KMS-11 (cell line): ENCODE measurements at regions not wholly inside any gene's neighbourhood (a gene's known extent, or its start where the extent isn't known, plus 50 kb on each side); places are given as distances from the start of the nearest gene placed in this dataset.

ENCODE experiments used
- H2AFZ ChIP-seq: fragments of 200-600 bp; sonication (generic); 2 replicates; pipeline ENCODE4 v1.6.1; 2016; ENCODE audit warnings: antibody characterized with exemption, mixed run types, low read depth
- H3K27ac ChIP-seq: fragments of 200-600 bp; sonication (generic); 2 replicates; pipeline ENCODE4 v1.6.1; 2016; ENCODE audit warnings: mild to moderate bottlenecking, mixed run types
- H3K27me3 ChIP-seq: fragments of 200-600 bp; sonication (generic); 2 replicates; pipeline ENCODE4 v1.6.1; 2017; ENCODE audit warnings: mild to moderate bottlenecking, low read depth, mixed run types, moderate library complexity; ENCODE audit not compliant: insufficient read depth
- H3K36me3 ChIP-seq: fragments of 200-600 bp; sonication (generic); 2 replicates; pipeline ENCODE4 v1.6.1; 2017; ENCODE audit warnings: mild to moderate bottlenecking, mixed run types; ENCODE audit not compliant: insufficient read depth
- H3K4me1 ChIP-seq: fragments of 200-600 bp; sonication (generic); 2 replicates; pipeline ENCODE4 v1.6.1; 2016; ENCODE audit warnings: mild to moderate bottlenecking, low read depth, mixed run types; ENCODE audit not compliant: poor library complexity, severe bottlenecking
- H3K4me2 ChIP-seq: fragments of 200-600 bp; sonication (generic); 2 replicates; pipeline ENCODE4 v1.7.0; 2016; ENCODE audit warnings: mild to moderate bottlenecking, mixed run types
- H3K4me3 ChIP-seq: fragments of 200-600 bp; sonication (generic); IDR thresholded peaks from 2 replicates; pipeline ENCODE4 v1.6.1; 2017; ENCODE audit warnings: low read depth, low read length, mixed read lengths; ENCODE audit not compliant: insufficient read depth
- H3K79me2 ChIP-seq: fragments of 200-600 bp; sonication (generic); 2 replicates; pipeline ENCODE4 v1.6.1; 2016; ENCODE audit warnings: low read depth, mixed run types; ENCODE audit not compliant: insufficient read depth
- H3K9ac ChIP-seq: fragments of 200-600 bp; sonication (generic); 2 replicates; pipeline ENCODE4 v1.6.1; 2016; ENCODE audit warnings: mild to moderate bottlenecking, mixed run types
- H4K20me1 ChIP-seq: fragments of 200-600 bp; sonication (generic); 2 replicates; pipeline ENCODE4 v1.6.1; 2016; ENCODE audit warnings: mild to moderate bottlenecking, mixed run types; ENCODE audit not compliant: insufficient read depth
- TF ChIP-seq, protein P1 (sequence below): fragments of 200-600 bp; sonication (generic); conservative IDR thresholded peaks from 2 replicates; pipeline ENCODE4 v1.6.1; 2017; ENCODE audit warnings: low read depth, mild to moderate bottlenecking, antibody characterized with exemption, low read length, moderate library complexity, mixed read lengths

DNA sequence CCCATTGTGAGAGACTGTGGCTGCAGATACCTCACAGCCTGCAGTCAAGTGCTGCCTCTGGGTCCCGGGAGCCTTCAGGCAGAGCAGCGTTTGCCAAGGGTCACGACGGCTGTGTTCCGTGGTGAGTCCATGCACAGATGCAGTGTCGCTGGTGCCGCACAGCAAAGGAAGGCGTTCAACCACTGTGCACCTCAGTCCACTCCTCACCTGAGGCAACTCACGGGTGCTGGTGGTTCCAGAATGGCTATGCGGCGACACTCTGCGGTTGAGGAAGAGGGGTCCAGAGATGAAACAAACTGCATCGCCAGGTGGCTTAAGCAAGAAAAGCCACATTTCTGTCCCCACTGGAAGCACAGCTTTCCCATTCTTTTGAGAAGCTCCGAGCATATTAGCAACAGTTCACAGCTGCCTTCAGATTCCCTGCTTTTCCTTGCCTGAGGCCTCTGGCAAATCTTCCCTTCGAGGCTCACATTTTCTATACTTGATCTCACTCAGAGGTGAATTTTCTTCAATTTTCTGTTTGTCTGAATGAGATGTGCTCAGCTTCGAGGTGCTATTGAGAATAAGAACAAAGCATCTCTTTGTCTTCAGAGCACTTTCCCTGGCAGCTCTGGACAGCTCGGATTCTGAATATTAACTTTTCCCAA is 208.8 kb upstream of the TWIST2 start:
- TF ChIP-seq, protein P1, sequence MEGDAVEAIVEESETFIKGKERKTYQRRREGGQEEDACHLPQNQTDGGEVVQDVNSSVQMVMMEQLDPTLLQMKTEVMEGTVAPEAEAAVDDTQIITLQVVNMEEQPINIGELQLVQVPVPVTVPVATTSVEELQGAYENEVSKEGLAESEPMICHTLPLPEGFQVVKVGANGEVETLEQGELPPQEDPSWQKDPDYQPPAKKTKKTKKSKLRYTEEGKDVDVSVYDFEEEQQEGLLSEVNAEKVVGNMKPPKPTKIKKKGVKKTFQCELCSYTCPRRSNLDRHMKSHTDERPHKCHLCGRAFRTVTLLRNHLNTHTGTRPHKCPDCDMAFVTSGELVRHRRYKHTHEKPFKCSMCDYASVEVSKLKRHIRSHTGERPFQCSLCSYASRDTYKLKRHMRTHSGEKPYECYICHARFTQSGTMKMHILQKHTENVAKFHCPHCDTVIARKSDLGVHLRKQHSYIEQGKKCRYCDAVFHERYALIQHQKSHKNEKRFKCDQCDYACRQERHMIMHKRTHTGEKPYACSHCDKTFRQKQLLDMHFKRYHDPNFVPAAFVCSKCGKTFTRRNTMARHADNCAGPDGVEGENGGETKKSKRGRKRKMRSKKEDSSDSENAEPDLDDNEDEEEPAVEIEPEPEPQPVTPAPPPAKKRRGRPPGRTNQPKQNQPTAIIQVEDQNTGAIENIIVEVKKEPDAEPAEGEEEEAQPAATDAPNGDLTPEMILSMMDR, result no peak
- no peak overlapping the region for H3K9ac ChIP-seq

DNA sequence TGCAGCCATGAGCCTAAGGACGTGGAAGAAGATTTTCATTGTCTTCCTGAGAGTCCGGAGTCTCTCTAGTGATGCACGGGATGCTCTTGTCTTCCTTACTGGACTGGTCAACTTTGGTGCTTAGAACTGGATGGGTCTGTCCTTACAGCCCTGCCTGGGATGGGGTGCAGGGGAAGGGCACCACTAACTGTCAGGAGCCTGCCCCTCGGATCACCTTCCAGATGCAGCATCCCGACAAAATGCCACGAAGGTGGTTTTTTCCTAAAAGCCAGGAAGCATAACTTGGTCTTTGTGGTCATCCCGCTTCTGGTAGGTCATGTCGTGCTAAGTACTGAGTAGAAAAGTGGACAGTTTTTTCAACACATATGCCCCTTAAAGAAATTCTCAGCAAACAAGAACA is 207.4 kb upstream of the TWIST2 start:
- no peak overlapping the region for H3K27ac ChIP-seq

More for the DNA sequence above, 208.8 kb upstream of the TWIST2 start:
- Histone ChIP-seq H3K27ac (no peak overlapping the region), H3K4me3 (no peak overlapping the region), H3K4me2 (no peak overlapping the region), H3K4me1 (no peaks in the 10 kb centered on the region), H3K79me2 (no peaks in the 10 kb centered on the region), H3K36me3 (no peaks in the 10 kb centered on the region), H4K20me1 (no peaks in the 10 kb centered on the region), H3K27me3 (peaks cover 3% of the 10 kb centered on the region; the same call in 1 of the 2 replicates), H2AFZ (no peak overlapping the region)

DNA sequence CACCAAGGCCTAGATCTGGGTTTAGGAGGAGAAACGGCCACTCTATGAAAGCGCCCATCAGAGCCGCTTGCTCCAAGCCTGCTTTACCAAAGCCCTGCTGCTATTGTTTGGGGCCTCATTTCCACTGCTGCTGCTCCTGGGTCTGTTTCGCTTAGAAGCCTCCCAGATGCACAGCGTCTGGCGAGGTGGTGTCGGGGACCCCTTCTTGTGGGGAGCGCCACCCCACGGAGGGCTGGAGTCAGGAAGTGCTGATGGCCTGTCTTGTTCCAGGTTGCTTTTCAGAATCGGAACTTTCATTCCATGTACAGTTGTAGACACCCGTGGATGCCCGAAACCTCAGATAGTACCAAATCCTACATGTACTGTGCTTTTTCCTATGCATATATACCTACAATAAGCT is 204.9 kb upstream of the TWIST2 start:
- Histone ChIP-seq H2AFZ (no peak overlapping the region), H3K4me1 (no peaks in the 10 kb centered on the region), H3K4me3 (no peak overlapping the region), H4K20me1 (no peaks in the 10 kb centered on the region), H3K79me2 (no peaks in the 10 kb centered on the region), H3K27ac (no peak overlapping the region), H3K9ac (no peak overlapping the region), H3K4me2 (no peak overlapping the region), H3K36me3 (no peaks in the 10 kb centered on the region), H3K27me3 (no peaks in the 10 kb centered on the region)
- TF ChIP-seq, protein P1, result no peak

More for the DNA sequence above, 207.4 kb upstream of the TWIST2 start:
- Histone ChIP-seq H4K20me1 (no peaks in the 10 kb centered on the region), H2AFZ (no peak overlapping the region), H3K4me2 (no peak overlapping the region), H3K79me2 (no peaks in the 10 kb centered on the region), H3K4me1 (no peaks in the 10 kb centered on the region), H3K9ac (no peak overlapping the region), H3K36me3 (no peaks in the 10 kb centered on the region), H3K4me3 (no peak overlapping the region), H3K27me3 (peaks cover 3% of the 10 kb centered on the region; the same call in 1 of the 2 replicates)
- TF ChIP-seq, protein P1, result no peak

DNA sequence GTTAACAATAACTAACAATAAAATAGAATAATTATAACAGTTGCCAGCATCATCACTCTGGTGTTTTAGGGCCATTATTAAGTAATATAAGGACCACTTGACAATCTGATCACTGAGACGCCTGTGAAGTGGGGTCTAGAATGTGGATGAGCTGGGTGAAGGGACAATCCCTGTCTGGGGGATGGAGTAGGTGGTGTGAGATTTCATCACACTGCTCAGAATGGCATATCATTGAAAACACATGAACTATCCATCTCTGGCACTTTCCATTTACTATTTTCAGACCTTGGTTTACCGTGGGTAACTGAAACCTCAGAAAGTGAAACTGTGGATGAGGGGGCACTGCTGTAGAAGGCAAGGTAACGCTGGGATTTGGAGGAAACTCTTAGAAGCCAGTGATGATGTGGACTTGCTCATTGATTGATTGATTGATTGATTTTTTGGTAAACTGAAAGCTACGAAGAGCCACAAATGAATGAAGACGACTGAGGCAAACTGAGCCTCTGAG is 204.4 kb upstream of the TWIST2 start:
- H3K36me3 ChIP-seq, result no peaks in the 10 kb centered on the region
- H3K27ac ChIP-seq, result no peak overlapping the region
- TF ChIP-seq, protein P1, result no peak
- H4K20me1 ChIP-seq, result no peaks in the 10 kb centered on the region
- H2AFZ ChIP-seq, result no peak overlapping the region
- no peaks in the 10 kb centered on the region for H3K27me3 ChIP-seq
- H3K4me3 ChIP-seq, result no peak overlapping the region
- no peak overlapping the region for H3K4me2 ChIP-seq
- H3K79me2 ChIP-seq, result no peaks in the 10 kb centered on the region
- no peak overlapping the region for H3K9ac ChIP-seq
- H3K4me1 ChIP-seq, result no peaks in the 10 kb centered on the region
